ENCODE measurements at regions not wholly inside any gene's neighbourhood (a gene's known extent, or its start where the extent isn't known, plus 50 kb on each side); places are given as distances from the start of the nearest gene placed in this dataset.

GRCh38 chr1:55605155-55605554 is 390.0 kb upstream of the USP24 start:
- no peak for DNase-seq (ENCODE audit: low read depth in 3 of 3, low spot score in 1 of 3)

GRCh38 chr1:55604749-55605148 is 389.6 kb upstream of the USP24 start:
- DNase-seq (ENCODE audit: low read depth in 3 of 3, low spot score in 1 of 3), result no peak

GRCh38 chr1:55604179-55604578 is 389.0 kb upstream of the USP24 start:
- no peak for DNase-seq (ENCODE audit: low read depth in 3 of 3, low spot score in 1 of 3)

- no peak for DNase-seq (ENCODE audit: low read depth in 3 of 3, low spot score in 1 of 3)
These were observed 385.1 kb upstream of the USP24 start for GRCh38 chr1:55600242-55600641.

- DNase-seq (ENCODE audit: low read depth in 3 of 3, low spot score in 1 of 3), result no peak
These were observed 382.7 kb upstream of the USP24 start for GRCh38 chr1:55597910-55598309.

GRCh38 chr1:55594701-55595100 is 379.5 kb upstream of the USP24 start:
- no peak for DNase-seq (ENCODE audit: low read depth in 3 of 3, low spot score in 1 of 3)

GRCh38 chr1:55593298-55593697 is 378.1 kb upstream of the USP24 start:
- no peak for DNase-seq (ENCODE audit: low read depth in 3 of 3, low spot score in 1 of 3)

GRCh38 chr1:55592122-55592521 is 377.0 kb upstream of the USP24 start:
- DNase-seq (ENCODE audit: low read depth in 3 of 3, low spot score in 1 of 3), result no peak

GRCh38 chr1:55589671-55590297 is 374.6 kb upstream of the USP24 start:
- DNase-seq (ENCODE audit: low read depth in 3 of 3, low spot score in 1 of 3), result no peak

- DNase-seq (ENCODE audit: low read depth in 3 of 3, low spot score in 1 of 3), result no peak
These were observed 373.1 kb upstream of the USP24 start for GRCh38 chr1:55588309-55588708.

GRCh38 chr1:55586771-55587170 is 371.6 kb upstream of the USP24 start:
- DNase-seq (ENCODE audit: low read depth in 3 of 3, low spot score in 1 of 3), result no peak

- no peak for DNase-seq (ENCODE audit: low read depth in 3 of 3, low spot score in 1 of 3)
These were observed 370.2 kb upstream of the USP24 start for GRCh38 chr1:55585402-55585792.

- no peak for DNase-seq (ENCODE audit: low read depth in 3 of 3, low spot score in 1 of 3)
These were observed 369.6 kb upstream of the USP24 start for GRCh38 chr1:55584526-55585401.

GRCh38 chr1:55582084-55582483 is 366.9 kb upstream of the USP24 start:
- no peak for DNase-seq (ENCODE audit: low read depth in 3 of 3, low spot score in 1 of 3)

GRCh38 chr1:55580845-55581332 is 365.7 kb upstream of the USP24 start:
- no peak for DNase-seq (ENCODE audit: low read depth in 3 of 3, low spot score in 1 of 3)

- DNase-seq (ENCODE audit: low read depth in 3 of 3, low spot score in 1 of 3), result no peak
These were observed 364.3 kb upstream of the USP24 start for GRCh38 chr1:55579332-55580001.

GRCh38 chr1:55578646-55579045 is 363.5 kb upstream of the USP24 start:
- no peak for DNase-seq (ENCODE audit: low read depth in 3 of 3, low spot score in 1 of 3)

- DNase-seq (ENCODE audit: low read depth in 3 of 3, low spot score in 1 of 3), result no peak
These were observed 360.6 kb upstream of the USP24 start for GRCh38 chr1:55575571-55576279.

GRCh38 chr1:55574691-55575225 is 359.6 kb upstream of the USP24 start:
- DNase-seq (ENCODE audit: low read depth in 3 of 3, low spot score in 1 of 3), result no peak

- no peak for DNase-seq (ENCODE audit: low read depth in 3 of 3, low spot score in 1 of 3)
These were observed 357.9 kb upstream of the USP24 start for GRCh38 chr1:55572878-55573734.

Data from stimulated activated CD4-positive, alpha-beta T cell treated with anti-CD3 and anti-CD28 coated beads, TNF-alpha, amount 100 ng/mL, for 1 hour (primary cell).